Skeletal muscle tissue (tissue), 3 donors: ENCODE measurements at regions not wholly inside any gene's neighbourhood (a gene's known extent, or its start where the extent isn't known, plus 50 kb on each side); places are given as distances from the start of the nearest gene placed in this dataset.

Source experiments
- H3K27ac ChIP-seq: one replicate; pipeline ENCODE4 v1.7.0; 2013; ENCODE audit warnings: mild to moderate bottlenecking, low read depth, low read length, inconsistent platforms
- H3K27me3 ChIP-seq, 3 donors: one replicate each; pipeline ENCODE4 v1.7.0; 2013; ENCODE audit warnings: low read length in 3 of 3; ENCODE audit not compliant: control insufficient read depth in 3 of 3, insufficient read depth in 3 of 3
- H3K36me3 ChIP-seq, 3 donors: one replicate each; pipeline ENCODE4 v1.7.0; 2013; ENCODE audit warnings: low read length in 3 of 3; ENCODE audit not compliant: control insufficient read depth in 3 of 3, insufficient read depth in 3 of 3
- H3K4me1 ChIP-seq, 3 donors: one replicate each; pipeline ENCODE4 v1.7.0; 2013; ENCODE audit warnings: low read length in 3 of 3, mild to moderate bottlenecking in 3 of 3; ENCODE audit not compliant: control insufficient read depth in 3 of 3, insufficient read depth in 3 of 3
- H3K4me3 ChIP-seq, 3 donors: one replicate each; pipeline ENCODE4 v1.7.0; 2013; ENCODE audit warnings: low read length in 3 of 3
- H3K9ac ChIP-seq, 3 donors: one replicate each; pipeline ENCODE4 v1.7.0; 2013; ENCODE audit warnings: low read length in 3 of 3, mild to moderate bottlenecking in 3 of 3, moderate library complexity in 2 of 3, low read depth in 1 of 3
- H3K9me3 ChIP-seq, 3 donors: one replicate each; pipeline ENCODE4 v1.7.0; 2013; ENCODE audit warnings: low read length in 3 of 3; ENCODE audit not compliant: control insufficient read depth in 3 of 3
- donor health status: Osteomylitis.

GRCh38 chr17:33506889-33507650 lies 214.0 kb upstream of the ASIC2 start:
- H3K27me3 ChIP-seq, result peaks cover 0 to 2% (median 0%) of the 10 kb centered on the region in 3 donors
- H3K9me3 ChIP-seq, result no peaks in the 10 kb centered on the region
- no peak overlapping the region for H3K9ac ChIP-seq
- no peak overlapping the region for H3K27ac ChIP-seq
- no peaks in the 10 kb centered on the region for H3K36me3 ChIP-seq
- H3K4me1 ChIP-seq, result no peaks in the 10 kb centered on the region
- H3K4me3 ChIP-seq, result no peak overlapping the region

GRCh38 chr17:33508215-33508614 lies 215.1 kb upstream of the ASIC2 start:
- H3K9me3 ChIP-seq, result no peaks in the 10 kb centered on the region
- H3K4me3 ChIP-seq, result no peak overlapping the region
- H3K9ac ChIP-seq, result no peak overlapping the region
- H3K36me3 ChIP-seq, result no peaks in the 10 kb centered on the region
- H3K27ac ChIP-seq, result no peak overlapping the region
- peaks cover 0 to 2% (median 0%) of the 10 kb centered on the region in 3 donors for H3K27me3 ChIP-seq
- H3K4me1 ChIP-seq, result no peaks in the 10 kb centered on the region

GRCh38 chr17:33509331-33509730 lies 216.2 kb upstream of the ASIC2 start:
- Histone ChIP-seq H3K4me1 (no peaks in the 10 kb centered on the region), H3K27ac (no peak overlapping the region), H3K4me3 (no peak overlapping the region), H3K9me3 (peaks cover 0 to 2% (median 0%) of the 10 kb centered on the region in 3 donors), H3K9ac (no peak overlapping the region), H3K36me3 (no peaks in the 10 kb centered on the region), H3K27me3 (peaks cover 0 to 4% (median 2%) of the 10 kb centered on the region in 3 donors)

- Histone ChIP-seq H3K4me1 (no peaks in the 10 kb centered on the region), H3K27ac (no peak overlapping the region)
Observed at GRCh38 chr17:33511670-33512069, 218.6 kb upstream of the ASIC2 start.

DNA sequence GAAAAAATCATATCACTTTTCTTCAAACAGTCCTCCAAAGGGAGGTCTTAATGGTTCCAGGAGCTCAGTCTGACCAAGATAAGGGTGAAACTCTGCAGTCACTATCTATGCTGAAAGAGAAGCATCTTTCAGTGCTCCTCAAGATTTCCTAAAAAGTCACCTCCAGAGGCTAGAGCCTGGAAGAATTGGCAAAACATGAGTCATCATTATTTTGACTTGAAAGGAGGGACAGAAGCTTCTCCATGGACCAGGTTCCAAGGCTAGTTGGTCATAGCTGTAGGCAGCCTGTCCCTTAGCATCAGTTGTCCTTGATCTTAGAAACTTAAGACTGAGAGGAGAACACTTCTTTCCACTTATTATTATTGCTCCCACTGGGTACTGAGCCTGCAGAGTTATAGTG lies 219.0 kb upstream of the ASIC2 start:
- H3K4me1 ChIP-seq, result no peaks in the 10 kb centered on the region
- H3K9me3 ChIP-seq, result peaks cover 0 to 2% (median 0%) of the 10 kb centered on the region in 3 donors
- no peak overlapping the region for H3K27ac ChIP-seq
- peaks cover 0 to 8% (median 0%) of the 10 kb centered on the region in 3 donors for H3K27me3 ChIP-seq
- no peak overlapping the region for H3K9ac ChIP-seq
- no peaks in the 10 kb centered on the region for H3K36me3 ChIP-seq
- H3K4me3 ChIP-seq, result no peak overlapping the region

More at GRCh38 chr17:33511670-33512069, 218.6 kb upstream of the ASIC2 start:
- Histone ChIP-seq H3K4me3 (no peak overlapping the region), H3K27me3 (peaks cover 0 to 8% (median 0%) of the 10 kb centered on the region in 3 donors), H3K9me3 (peaks cover 0 to 2% (median 0%) of the 10 kb centered on the region in 3 donors), H3K36me3 (no peaks in the 10 kb centered on the region), H3K9ac (no peak overlapping the region)

- H3K4me1 ChIP-seq, result no peaks in the 10 kb centered on the region
- H3K4me3 ChIP-seq, result no peak overlapping the region
- no peak overlapping the region for H3K9ac ChIP-seq
- H3K27me3 ChIP-seq, result peaks cover 0 to 8% (median 0%) of the 10 kb centered on the region in 3 donors
- H3K36me3 ChIP-seq, result no peaks in the 10 kb centered on the region
- H3K27ac ChIP-seq, result no peak overlapping the region
- peaks cover 0 to 2% (median 0%) of the 10 kb centered on the region in 3 donors for H3K9me3 ChIP-seq
Observed at GRCh38 chr17:33513769-33514168, 220.7 kb upstream of the ASIC2 start.

DNA sequence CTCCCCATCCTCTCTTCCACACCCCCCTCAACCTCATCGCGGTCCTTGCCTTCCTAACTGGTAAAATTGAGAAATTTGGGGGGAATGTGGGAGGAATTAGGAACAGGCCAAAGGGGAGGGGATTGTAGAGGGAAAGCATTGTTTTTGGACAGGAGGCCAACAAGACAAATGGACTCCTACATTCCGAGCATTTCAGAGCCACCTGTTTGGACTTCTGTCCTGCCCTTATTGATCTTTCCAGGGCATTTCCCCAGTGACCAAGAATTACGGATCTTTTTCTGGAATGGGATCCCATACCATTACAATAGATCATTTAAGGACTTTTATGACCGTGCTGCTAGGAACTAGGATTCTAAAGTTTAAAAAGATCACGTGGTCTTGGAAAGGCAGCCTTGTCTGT lies 221.3 kb upstream of the ASIC2 start:
- no peak overlapping the region for H3K4me3 ChIP-seq
- no peak overlapping the region for H3K27ac ChIP-seq
- peaks cover 0 to 2% (median 0%) of the 10 kb centered on the region in 3 donors for H3K9me3 ChIP-seq
- peaks cover 0 to 8% (median under 1%) of the 10 kb centered on the region in 3 donors for H3K27me3 ChIP-seq
- no peaks in the 10 kb centered on the region for H3K36me3 ChIP-seq
- no peak overlapping the region for H3K9ac ChIP-seq
- no peaks in the 10 kb centered on the region for H3K4me1 ChIP-seq

- no peaks in the 10 kb centered on the region for H3K36me3 ChIP-seq
- H3K9me3 ChIP-seq, result peaks cover 0 to 2% (median 0%) of the 10 kb centered on the region in 3 donors
- H3K4me1 ChIP-seq, result no peaks in the 10 kb centered on the region
- no peak overlapping the region for H3K4me3 ChIP-seq
- no peak overlapping the region for H3K27ac ChIP-seq
- H3K9ac ChIP-seq, result no peak overlapping the region
- H3K27me3 ChIP-seq, result peaks cover 0 to 8% (median 4%) of the 10 kb centered on the region in 3 donors
Observed at GRCh38 chr17:33515974-33516373, 222.9 kb upstream of the ASIC2 start.

GRCh38 chr17:33516645-33517044 lies 223.6 kb upstream of the ASIC2 start:
- no peak overlapping the region for H3K9ac ChIP-seq
- H3K9me3 ChIP-seq, result peaks cover 0 to 2% (median 0%) of the 10 kb centered on the region in 3 donors
- no peak overlapping the region for H3K27ac ChIP-seq
- no peaks in the 10 kb centered on the region for H3K4me1 ChIP-seq
- no peaks in the 10 kb centered on the region for H3K36me3 ChIP-seq
- no peak overlapping the region for H3K4me3 ChIP-seq
- H3K27me3 ChIP-seq, result peaks cover 0 to 8% (median 4%) of the 10 kb centered on the region in 3 donors

GRCh38 chr17:33517746-33518145 lies 224.7 kb upstream of the ASIC2 start:
- Histone ChIP-seq H3K9ac (no peak overlapping the region), H3K4me3 (no peak overlapping the region), H3K9me3 (peaks cover 0 to 2% (median 0%) of the 10 kb centered on the region in 3 donors), H3K27me3 (peaks cover 0 to 8% (median 4%) of the 10 kb centered on the region in 3 donors), H3K36me3 (no peaks in the 10 kb centered on the region), H3K27ac (no peak overlapping the region), H3K4me1 (no peaks in the 10 kb centered on the region)
